ENCODE measurements at regions not wholly inside any gene's neighbourhood (a gene's known extent, or its start where the extent isn't known, plus 50 kb on each side); places are given as distances from the start of the nearest gene placed in this dataset.

GRCh38 chr11:98434296-98434695 is 586.5 kb upstream of the CNTN5 start:
- no peak overlapping the region for H3K4me2 ChIP-seq
- no peaks in the 10 kb centered on the region for H3K36me3 ChIP-seq (ENCODE audit: low read depth)
- H3K79me2 ChIP-seq (ENCODE audit: low read depth), result no peaks in the 10 kb centered on the region
- no TSS peak for BruUV-seq (replicated peaks)
- TF ChIP-seq, protein P1, sequence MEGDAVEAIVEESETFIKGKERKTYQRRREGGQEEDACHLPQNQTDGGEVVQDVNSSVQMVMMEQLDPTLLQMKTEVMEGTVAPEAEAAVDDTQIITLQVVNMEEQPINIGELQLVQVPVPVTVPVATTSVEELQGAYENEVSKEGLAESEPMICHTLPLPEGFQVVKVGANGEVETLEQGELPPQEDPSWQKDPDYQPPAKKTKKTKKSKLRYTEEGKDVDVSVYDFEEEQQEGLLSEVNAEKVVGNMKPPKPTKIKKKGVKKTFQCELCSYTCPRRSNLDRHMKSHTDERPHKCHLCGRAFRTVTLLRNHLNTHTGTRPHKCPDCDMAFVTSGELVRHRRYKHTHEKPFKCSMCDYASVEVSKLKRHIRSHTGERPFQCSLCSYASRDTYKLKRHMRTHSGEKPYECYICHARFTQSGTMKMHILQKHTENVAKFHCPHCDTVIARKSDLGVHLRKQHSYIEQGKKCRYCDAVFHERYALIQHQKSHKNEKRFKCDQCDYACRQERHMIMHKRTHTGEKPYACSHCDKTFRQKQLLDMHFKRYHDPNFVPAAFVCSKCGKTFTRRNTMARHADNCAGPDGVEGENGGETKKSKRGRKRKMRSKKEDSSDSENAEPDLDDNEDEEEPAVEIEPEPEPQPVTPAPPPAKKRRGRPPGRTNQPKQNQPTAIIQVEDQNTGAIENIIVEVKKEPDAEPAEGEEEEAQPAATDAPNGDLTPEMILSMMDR (conservative IDR thresholded peaks at IDR 0.05), result no peak
- TF ChIP-seq EZH2 (IDR thresholded peaks at IDR 0.05; ENCODE audit: low read depth), result no peak
- POLR2A ChIA-PET (ENCODE audit: unreplicated experiment), result no interaction called here
- H4K20me1 ChIP-seq (ENCODE audit: insufficient read depth), result no peaks in the 10 kb centered on the region
- CTCF ChIA-PET, result no interaction called here
- H3K27ac ChIP-seq, result no peak overlapping the region
- H3K4me1 ChIP-seq (replicated peaks; ENCODE audit: insufficient read depth), result no peaks in the 10 kb centered on the region
- no peaks in the 10 kb centered on the region for H3K9me3 ChIP-seq (ENCODE audit: insufficient read depth, low read depth)
- H3F3A ChIP-seq (ENCODE audit: insufficient read depth, low read depth), result no peaks in the 10 kb centered on the region
- no peak overlapping the region for H2AFZ ChIP-seq
- no peak overlapping the region for H3K4me3 ChIP-seq
- intact Hi-C loops (cut with micrococcal nuclease; ENCODE audit: unreplicated experiment), result no loop called here
- H3K9me2 ChIP-seq (ENCODE audit: insufficient read depth), result no peaks in the 10 kb centered on the region
- no peaks in the 10 kb centered on the region for H3K27me3 ChIP-seq (ENCODE audit: insufficient read depth, low read depth)
- DNase-seq, result no peak

DNA sequence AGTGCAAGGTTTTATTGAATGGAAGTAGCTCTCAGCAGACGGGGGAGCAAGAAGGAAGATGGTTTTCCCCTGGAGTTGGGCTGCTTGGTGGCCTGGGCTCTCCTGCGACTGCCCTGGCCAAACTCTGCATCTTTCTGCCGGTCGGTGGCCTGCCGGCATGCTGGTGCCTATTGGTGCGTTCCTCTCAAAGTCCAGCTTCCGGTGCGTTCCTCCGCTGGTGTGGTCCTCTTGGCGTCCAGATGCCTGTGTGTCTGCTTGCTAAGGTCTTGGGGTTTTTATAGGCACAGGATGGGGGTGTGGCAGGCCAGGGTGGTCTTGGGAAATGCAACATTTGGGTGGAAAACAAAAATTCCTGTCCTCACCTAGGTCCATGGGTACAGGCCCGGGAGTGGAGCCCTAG is 567.4 kb upstream of the CNTN5 start:
- no TSS peak for BruUV-seq (replicated peaks)
- Histone ChIP-seq H3K79me2 (ENCODE audit: low read depth) (no peaks in the 10 kb centered on the region), H3K4me3 (no peak overlapping the region), H3K4me2 (no peak overlapping the region), H4K20me1 (ENCODE audit: insufficient read depth) (no peaks in the 10 kb centered on the region), H3K4me1 (replicated peaks; ENCODE audit: insufficient read depth) (no peaks in the 10 kb centered on the region), H3K9me3 (ENCODE audit: insufficient read depth, low read depth) (no peaks in the 10 kb centered on the region), H3K27ac (no peak overlapping the region), H2AFZ (no peak overlapping the region), H3F3A (ENCODE audit: insufficient read depth, low read depth) (no peaks in the 10 kb centered on the region), H3K9me2 (ENCODE audit: insufficient read depth) (no peaks in the 10 kb centered on the region), H3K27me3 (ENCODE audit: insufficient read depth, low read depth) (no peaks in the 10 kb centered on the region), H3K36me3 (ENCODE audit: low read depth) (no peaks in the 10 kb centered on the region)
- POLR2A ChIA-PET (ENCODE audit: unreplicated experiment), result no interaction called here
- DNase-seq, result no peak
- CTCF ChIA-PET, result no interaction called here
- intact Hi-C loops (cut with micrococcal nuclease; ENCODE audit: unreplicated experiment), result no loop called here
- TF ChIP-seq, protein P1 (conservative IDR thresholded peaks at IDR 0.05), result no peak
- TF ChIP-seq EZH2 (IDR thresholded peaks at IDR 0.05; ENCODE audit: low read depth), result no peak

DNA sequence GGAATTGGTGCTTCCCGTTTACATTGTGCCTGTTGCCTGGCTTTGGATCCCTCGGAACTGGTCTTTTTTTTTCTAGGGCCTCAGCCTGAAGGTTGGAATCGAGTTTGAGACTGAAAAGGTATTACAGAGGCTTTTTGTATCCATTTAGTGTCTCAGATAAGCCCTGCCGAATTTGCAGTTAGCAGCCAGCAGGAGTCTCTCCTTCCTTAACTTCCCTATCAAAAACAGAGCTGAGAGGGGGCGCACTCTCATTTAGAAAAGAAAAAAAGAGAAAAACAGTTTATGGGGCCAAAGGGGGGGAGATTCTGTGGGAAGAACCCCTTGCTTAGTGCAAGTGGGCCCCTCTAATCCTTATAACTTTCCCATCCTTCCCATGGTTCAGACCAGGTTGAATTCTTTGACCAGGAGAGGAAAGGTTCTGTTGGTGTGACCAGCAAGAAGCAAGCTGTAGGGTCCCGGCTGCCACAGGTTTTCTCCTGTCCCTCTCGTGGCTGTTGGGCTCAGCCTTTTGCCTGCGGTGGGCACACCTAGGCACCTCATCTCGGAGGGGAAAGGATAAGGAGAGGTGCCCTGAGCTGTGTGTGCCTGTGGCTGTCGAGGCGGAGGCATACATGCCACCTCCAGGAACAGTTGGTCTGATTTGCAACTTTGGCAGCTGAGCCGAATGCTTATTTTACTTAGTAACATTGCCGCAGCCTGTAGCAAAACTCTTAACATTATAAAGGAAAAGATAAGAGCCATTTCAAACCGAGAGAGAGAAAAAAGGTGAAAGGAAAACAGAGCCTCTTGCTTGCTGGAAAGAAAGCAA is 565.0 kb upstream of the CNTN5 start:
- Histone ChIP-seq H2AFZ (no peak overlapping the region), H3K36me3 (ENCODE audit: low read depth) (no peaks in the 10 kb centered on the region), H4K20me1 (ENCODE audit: insufficient read depth) (no peaks in the 10 kb centered on the region), H3K27ac (no peak overlapping the region), H3K27me3 (ENCODE audit: insufficient read depth, low read depth) (no peaks in the 10 kb centered on the region), H3K79me2 (ENCODE audit: low read depth) (no peaks in the 10 kb centered on the region), H3K9me3 (ENCODE audit: insufficient read depth, low read depth) (no peaks in the 10 kb centered on the region), H3K4me1 (replicated peaks; ENCODE audit: insufficient read depth) (no peaks in the 10 kb centered on the region), H3K4me2 (no peak overlapping the region), H3F3A (ENCODE audit: insufficient read depth, low read depth) (no peaks in the 10 kb centered on the region), H3K9me2 (ENCODE audit: insufficient read depth) (no peaks in the 10 kb centered on the region), H3K4me3 (no peak overlapping the region)
- BruUV-seq (replicated peaks), result no TSS peak
- CTCF ChIA-PET, result no interaction called here
- DNase-seq, result no peak
- no peak for TF ChIP-seq EZH2 (IDR thresholded peaks at IDR 0.05; ENCODE audit: low read depth)
- TF ChIP-seq, protein P1 (conservative IDR thresholded peaks at IDR 0.05), result no peak; the same call in 1 of the 2 replicates
- intact Hi-C loops (cut with micrococcal nuclease; ENCODE audit: unreplicated experiment), result no loop called here
- POLR2A ChIA-PET (ENCODE audit: unreplicated experiment), result no interaction called here

All from PC-9 (cell line).